WTC11 (cell line): ENCODE measurements at regions not wholly inside any gene's neighbourhood (a gene's known extent, or its start where the extent isn't known, plus 50 kb on each side); places are given as distances from the start of the nearest gene placed in this dataset.

Source experiments
- ATAC-seq: fragments of 200-7000 bp; cut with Tn5 transposase; 2 replicates; pipeline ENCODE4 v1.10.0; 2021; ENCODE audit warnings: mild to moderate bottlenecking, moderate library complexity
- CTCF ChIA-PET: fragments of 300-600 bp; sonication (Branson Sonifier 250); formaldehyde crosslinking; loops from one replicate; lab custom pipeline; 2021; ENCODE audit warnings: antibody characterized with exemption; lab: Charles Lee
- POLR2A ChIA-PET: fragments of 350-600 bp; sonication (Branson Sonifier 250); formaldehyde crosslinking; loops from one replicate; lab custom pipeline; 2021; ENCODE audit warnings: antibody characterized with exemption; lab: Charles Lee
- DNase-seq: peaks from one replicate; pipeline ENCODE4 v3.0.0; 2021; ENCODE audit warnings: low spot score
- H3K27ac Mint-ChIP-seq: 2 replicates; pipeline ENCODE4 v1.8.0; 2021; ENCODE audit warnings: mixed read lengths
- H3K27me3 Mint-ChIP-seq: 2 replicates; pipeline ENCODE4 v1.8.0; 2021; ENCODE audit warnings: low read depth, mild to moderate bottlenecking, moderate library complexity, mixed read lengths
- H3K36me3 Mint-ChIP-seq: 2 replicates; pipeline ENCODE4 v1.8.0; 2021; ENCODE audit warnings: mixed read lengths
- H3K4me1 Mint-ChIP-seq: 2 replicates; pipeline ENCODE4 v1.8.0; 2022; ENCODE audit warnings: mixed read lengths
- H3K4me3 Mint-ChIP-seq: 2 replicates; pipeline ENCODE4 v1.8.0; 2021; ENCODE audit warnings: mild to moderate bottlenecking, moderate library complexity, mixed read lengths
- H3K9me3 Mint-ChIP-seq: 2 replicates; pipeline ENCODE4 v1.8.0; 2021; ENCODE audit warnings: mixed read lengths
- CREB1 ChIP-seq: sonication (generic); formaldehyde crosslinking; IDR thresholded peaks from 2 replicates; pipeline ENCODE4 v1.8.0; 2023; ENCODE audit warnings: mild to moderate bottlenecking, missing genetic modification reagents
- ELF4 ChIP-seq: sonication (generic); formaldehyde crosslinking; IDR thresholded peaks from 2 replicates; pipeline ENCODE4 v1.8.1; 2022; ENCODE audit warnings: low read depth, mild to moderate bottlenecking, moderate library complexity, missing genetic modification reagents
- FOXJ3 ChIP-seq: sonication (generic); formaldehyde crosslinking; IDR thresholded peaks from 2 replicates; pipeline ENCODE4 v1.9.0; 2021; ENCODE audit warnings: missing genetic modification reagents, mild to moderate bottlenecking, borderline replicate concordance
- JAZF1 ChIP-seq: fragments of 250-450 bp; sonication (Bioruptor Pico); IDR thresholded peaks from 2 replicates; pipeline ENCODE4 v1.9.0; 2021; ENCODE audit warnings: moderate library complexity, mild to moderate bottlenecking, inconsistent platforms
- JUN ChIP-seq: sonication (generic); formaldehyde crosslinking; IDR thresholded peaks from 2 replicates; pipeline ENCODE4 v1.8.0; 2023; ENCODE audit warnings: mild to moderate bottlenecking, missing genetic modification reagents
- MXD4 ChIP-seq: fragments of 250-450 bp; sonication (Bioruptor Pico); IDR thresholded peaks from 2 replicates; pipeline ENCODE4 v1.8.0; 2021; ENCODE audit warnings: mild to moderate bottlenecking, moderate library complexity, borderline replicate concordance
- MYBL2 ChIP-seq: sonication (generic); formaldehyde crosslinking; IDR thresholded peaks from 2 replicates; pipeline ENCODE4 v1.8.1; 2023; ENCODE audit warnings: mild to moderate bottlenecking, moderate library complexity, missing genetic modification reagents
- NFATC4 ChIP-seq: fragments of 250-450 bp; sonication (Bioruptor Pico); IDR thresholded peaks from 2 replicates; pipeline ENCODE4 v1.9.0; 2021; ENCODE audit warnings: mild to moderate bottlenecking
- PRRX2 ChIP-seq: fragments of 250-450 bp; sonication (Bioruptor Pico); IDR thresholded peaks from 2 replicates; pipeline ENCODE4 v1.8.0; 2021; ENCODE audit warnings: mild to moderate bottlenecking
- RELA ChIP-seq: sonication (generic); formaldehyde crosslinking; IDR thresholded peaks from 2 replicates; pipeline ENCODE4 v1.8.1; 2022; ENCODE audit warnings: missing genetic modification reagents, mild to moderate bottlenecking, borderline replicate concordance
- ZNF232 ChIP-seq: sonication (generic); formaldehyde crosslinking; IDR thresholded peaks from 2 replicates; pipeline ENCODE4 v1.8.0; 2022; ENCODE audit warnings: mild to moderate bottlenecking, missing genetic modification reagents
- ZNF317 ChIP-seq: sonication (generic); formaldehyde crosslinking; IDR thresholded peaks from 2 replicates; pipeline ENCODE4 v1.8.1; 2023; ENCODE audit warnings: low read depth, mild to moderate bottlenecking, moderate library complexity, missing genetic modification reagents, borderline replicate concordance
- ZNF396 ChIP-seq: fragments of 250-450 bp; sonication (Bioruptor Pico); IDR thresholded peaks from 2 replicates; pipeline ENCODE4 v1.8.0; 2021; ENCODE audit warnings: mild to moderate bottlenecking, moderate library complexity, borderline replicate concordance
- TF ChIP-seq, protein P1 (sequence below): sonication (generic); formaldehyde crosslinking; IDR thresholded peaks from 2 replicates; pipeline ENCODE4 v1.8.0; 2022; ENCODE audit warnings: mild to moderate bottlenecking, missing genetic modification reagents
- TF ChIP-seq, protein P2 (sequence below): sonication (generic); formaldehyde crosslinking; IDR thresholded peaks from 2 replicates; pipeline ENCODE4 v1.8.1; 2023; ENCODE audit warnings: mild to moderate bottlenecking, missing genetic modification reagents, borderline replicate concordance
- TF ChIP-seq, protein P3 (sequence below): sonication (generic); formaldehyde crosslinking; IDR thresholded peaks from 2 replicates; pipeline ENCODE4 v1.8.0; 2022; ENCODE audit warnings: mild to moderate bottlenecking, missing genetic modification reagents

GRCh38 chr5:159708090-159708489, 208.2 kb upstream of the ADRA1B start (continued):
- TF ChIP-seq ZNF232 (CRISPR knock-in tag) (no peak), ELF4 (CRISPR knock-in tag) (no peak)
- TF ChIP-seq, protein P1, sequence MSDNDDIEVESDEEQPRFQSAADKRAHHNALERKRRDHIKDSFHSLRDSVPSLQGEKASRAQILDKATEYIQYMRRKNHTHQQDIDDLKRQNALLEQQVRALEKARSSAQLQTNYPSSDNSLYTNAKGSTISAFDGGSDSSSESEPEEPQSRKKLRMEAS (CRISPR knock-in tag): no peak

DNA sequence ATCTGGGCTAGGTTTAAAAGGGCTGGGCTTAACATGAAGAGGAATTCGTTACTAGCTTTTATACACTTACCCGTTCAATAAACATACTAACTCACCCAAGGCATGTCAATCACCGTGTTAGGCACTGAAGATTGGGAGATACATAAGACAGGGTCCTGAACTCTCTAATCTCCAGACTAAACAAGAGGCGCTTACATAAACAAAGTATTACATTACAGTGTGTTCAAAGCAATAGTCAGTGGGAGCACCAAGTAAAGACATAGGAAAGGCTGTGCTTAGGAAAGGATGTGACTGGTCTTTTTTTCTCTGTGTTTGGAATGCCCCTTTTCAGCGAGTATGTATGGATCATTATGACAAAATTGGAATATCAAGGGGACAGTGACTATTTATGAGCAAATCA, 203.6 kb upstream of the ADRA1B start:
- no peak for ATAC-seq

GRCh38 chr5:159713254-159713653, 203.0 kb upstream of the ADRA1B start:
- H3K27ac Mint-ChIP-seq: no peak overlapping the region

More for the DNA sequence above, 203.6 kb upstream of the ADRA1B start:
- Mint-ChIP-seq H3K27ac (no peak overlapping the region), H3K4me3 (no peak overlapping the region), H3K4me1 (no peaks in the 10 kb centered on the region)
- TF ChIP-seq NFATC4 (CRISPR knock-in tag) (no peak), RELA (CRISPR knock-in tag) (no peak), CREB1 (CRISPR knock-in tag) (no peak)
- TF ChIP-seq, protein P2, sequence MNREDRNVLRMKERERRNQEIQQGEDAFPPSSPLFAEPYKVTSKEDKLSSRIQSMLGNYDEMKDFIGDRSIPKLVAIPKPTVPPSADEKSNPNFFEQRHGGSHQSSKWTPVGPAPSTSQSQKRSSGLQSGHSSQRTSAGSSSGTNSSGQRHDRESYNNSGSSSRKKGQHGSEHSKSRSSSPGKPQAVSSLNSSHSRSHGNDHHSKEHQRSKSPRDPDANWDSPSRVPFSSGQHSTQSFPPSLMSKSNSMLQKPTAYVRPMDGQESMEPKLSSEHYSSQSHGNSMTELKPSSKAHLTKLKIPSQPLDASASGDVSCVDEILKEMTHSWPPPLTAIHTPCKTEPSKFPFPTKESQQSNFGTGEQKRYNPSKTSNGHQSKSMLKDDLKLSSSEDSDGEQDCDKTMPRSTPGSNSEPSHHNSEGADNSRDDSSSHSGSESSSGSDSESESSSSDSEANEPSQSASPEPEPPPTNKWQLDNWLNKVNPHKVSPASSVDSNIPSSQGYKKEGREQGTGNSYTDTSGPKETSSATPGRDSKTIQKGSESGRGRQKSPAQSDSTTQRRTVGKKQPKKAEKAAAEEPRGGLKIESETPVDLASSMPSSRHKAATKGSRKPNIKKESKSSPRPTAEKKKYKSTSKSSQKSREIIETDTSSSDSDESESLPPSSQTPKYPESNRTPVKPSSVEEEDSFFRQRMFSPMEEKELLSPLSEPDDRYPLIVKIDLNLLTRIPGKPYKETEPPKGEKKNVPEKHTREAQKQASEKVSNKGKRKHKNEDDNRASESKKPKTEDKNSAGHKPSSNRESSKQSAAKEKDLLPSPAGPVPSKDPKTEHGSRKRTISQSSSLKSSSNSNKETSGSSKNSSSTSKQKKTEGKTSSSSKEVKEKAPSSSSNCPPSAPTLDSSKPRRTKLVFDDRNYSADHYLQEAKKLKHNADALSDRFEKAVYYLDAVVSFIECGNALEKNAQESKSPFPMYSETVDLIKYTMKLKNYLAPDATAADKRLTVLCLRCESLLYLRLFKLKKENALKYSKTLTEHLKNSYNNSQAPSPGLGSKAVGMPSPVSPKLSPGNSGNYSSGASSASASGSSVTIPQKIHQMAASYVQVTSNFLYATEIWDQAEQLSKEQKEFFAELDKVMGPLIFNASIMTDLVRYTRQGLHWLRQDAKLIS (CRISPR knock-in tag): no peak
- TF ChIP-seq, all 79 proteins: peak for 0
- ChIA-PET POLR2A (no interaction called here), CTCF (no interaction called here)
- Mint-ChIP-seq H3K9me3 (peaks cover 18% of the 10 kb centered on the region), H3K27me3 (no peaks in the 10 kb centered on the region; the same call in 1 of the 2 replicates), H3K36me3 (peaks cover 11% of the 10 kb centered on the region)
- no peak for DNase-seq

GRCh38 chr5:159713773-159714172, 202.5 kb upstream of the ADRA1B start:
- POLR2A ChIA-PET: no interaction called here
- H3K36me3 Mint-ChIP-seq: peaks cover 5% of the 10 kb centered on the region
- no peak overlapping the region for H3K27ac Mint-ChIP-seq
- peaks cover 13% of the 10 kb centered on the region for H3K9me3 Mint-ChIP-seq
- no peak for DNase-seq
- H3K27me3 Mint-ChIP-seq: no peaks in the 10 kb centered on the region; the same call in 1 of the 2 replicates
- H3K4me1 Mint-ChIP-seq: no peaks in the 10 kb centered on the region
- TF ChIP-seq ZNF317 (CRISPR knock-in tag) (no peak), ZNF396 (CRISPR knock-in tag) (no peak), ELF4 (CRISPR knock-in tag) (no peak), MYBL2 (CRISPR knock-in tag) (no peak), FOXJ3 (CRISPR knock-in tag) (no peak), PRRX2 (no peak), MXD4 (CRISPR knock-in tag) (no peak), NFATC4 (CRISPR knock-in tag) (no peak)
- TF ChIP-seq, protein P2 (CRISPR knock-in tag): no peak
- TF ChIP-seq, protein P3, sequence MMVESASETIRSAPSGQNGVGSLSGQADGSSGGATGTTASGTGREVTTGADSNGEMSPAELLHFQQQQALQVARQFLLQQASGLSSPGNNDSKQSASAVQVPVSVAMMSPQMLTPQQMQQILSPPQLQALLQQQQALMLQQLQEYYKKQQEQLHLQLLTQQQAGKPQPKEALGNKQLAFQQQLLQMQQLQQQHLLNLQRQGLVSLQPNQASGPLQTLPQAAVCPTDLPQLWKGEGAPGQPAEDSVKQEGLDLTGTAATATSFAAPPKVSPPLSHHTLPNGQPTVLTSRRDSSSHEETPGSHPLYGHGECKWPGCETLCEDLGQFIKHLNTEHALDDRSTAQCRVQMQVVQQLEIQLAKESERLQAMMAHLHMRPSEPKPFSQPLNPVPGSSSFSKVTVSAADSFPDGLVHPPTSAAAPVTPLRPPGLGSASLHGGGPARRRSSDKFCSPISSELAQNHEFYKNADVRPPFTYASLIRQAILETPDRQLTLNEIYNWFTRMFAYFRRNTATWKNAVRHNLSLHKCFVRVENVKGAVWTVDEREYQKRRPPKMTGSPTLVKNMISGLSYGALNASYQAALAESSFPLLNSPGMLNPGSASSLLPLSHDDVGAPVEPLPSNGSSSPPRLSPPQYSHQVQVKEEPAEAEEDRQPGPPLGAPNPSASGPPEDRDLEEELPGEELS (CRISPR knock-in tag): no peak
- CTCF ChIA-PET: no interaction called here
- H3K4me3 Mint-ChIP-seq: no peak overlapping the region
- ATAC-seq: no peak

More at GRCh38 chr5:159713254-159713653, 203.0 kb upstream of the ADRA1B start:
- CTCF ChIA-PET: no interaction called here
- H3K4me1 Mint-ChIP-seq: no peaks in the 10 kb centered on the region
- H3K9me3 Mint-ChIP-seq: peaks cover 13% of the 10 kb centered on the region
- ATAC-seq (no peak), DNase-seq (no peak)
- POLR2A ChIA-PET: no interaction called here
- TF ChIP-seq JAZF1 (CRISPR knock-in tag) (no peak), JUN (no peak)
- H3K27me3 Mint-ChIP-seq: no peaks in the 10 kb centered on the region; the same call in 1 of the 2 replicates
- H3K4me3 Mint-ChIP-seq: no peak overlapping the region
- H3K36me3 Mint-ChIP-seq: peaks cover 7% of the 10 kb centered on the region
